ENCODE measurements at regions not wholly inside any gene's neighbourhood (a gene's known extent, or its start where the extent isn't known, plus 50 kb on each side); places are given as distances from the start of the nearest gene placed in this dataset.

DNA sequence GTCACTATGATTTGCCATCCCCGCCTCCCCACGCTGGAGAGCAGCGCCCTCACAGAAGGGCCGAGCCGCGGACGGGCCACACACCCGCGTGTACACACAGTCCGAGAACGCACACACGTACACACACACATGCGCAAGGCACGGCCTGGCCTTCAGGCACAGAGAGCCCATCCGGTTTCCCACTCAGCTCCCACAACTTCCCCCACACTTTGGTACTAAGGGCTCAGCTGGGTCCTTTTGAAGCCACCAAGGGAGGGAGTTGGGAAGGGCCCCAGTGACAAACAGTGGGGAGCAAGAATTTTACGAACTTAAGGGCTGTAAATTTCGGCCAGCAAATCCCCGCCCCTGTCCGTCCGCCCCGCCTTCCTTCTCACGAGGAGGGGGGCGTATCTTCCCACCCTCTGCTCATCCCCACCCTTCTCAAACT, 133.3 kb upstream of the HAND1 start:
- FAIRE-seq: peak; percentile 72
- TF ChIP-seq POLR2A (IDR thresholded peaks at IDR 0.05; ENCODE audit: low read depth, low read length) (no peak), PAX5 (IDR thresholded peaks at IDR 0.05; ENCODE audit: insufficient read depth, low read length, severe bottlenecking) (no peak), SPI1 (IDR thresholded peaks at IDR 0.05; ENCODE audit: low read depth, low read length) (no peak), POU2F2 (IDR thresholded peaks at IDR 0.05; ENCODE audit: low read depth, low read length) (no peak), TAF1 (IDR thresholded peaks at IDR 0.05; ENCODE audit: low read depth, low read length) (no peak)
- no peak for DNase-seq (ENCODE audit: insufficient read length, low spot score)

GRCh38 chr5:154610321-154611154, 132.5 kb upstream of the HAND1 start:
- peak; percentile 92 for FAIRE-seq
- peak; percentile 95 for DNase-seq (ENCODE audit: insufficient read length, low spot score)
- no peak for TF ChIP-seq POU2F2 (IDR thresholded peaks at IDR 0.05; ENCODE audit: low read depth, low read length)
- no peak for TF ChIP-seq PAX5 (IDR thresholded peaks at IDR 0.05; ENCODE audit: insufficient read depth, low read length, severe bottlenecking)
- no peak for TF ChIP-seq POLR2AphosphoS5 (IDR thresholded peaks at IDR 0.05; ENCODE audit: low read depth, low read length)
- no peak for TF ChIP-seq POLR2A (IDR thresholded peaks at IDR 0.05; ENCODE audit: low read depth, low read length)
- TF ChIP-seq TAF1 (IDR thresholded peaks at IDR 0.05; ENCODE audit: low read depth, low read length): no peak
- TF ChIP-seq SPI1 (IDR thresholded peaks at IDR 0.05; ENCODE audit: low read depth, low read length): no peak

DNA sequence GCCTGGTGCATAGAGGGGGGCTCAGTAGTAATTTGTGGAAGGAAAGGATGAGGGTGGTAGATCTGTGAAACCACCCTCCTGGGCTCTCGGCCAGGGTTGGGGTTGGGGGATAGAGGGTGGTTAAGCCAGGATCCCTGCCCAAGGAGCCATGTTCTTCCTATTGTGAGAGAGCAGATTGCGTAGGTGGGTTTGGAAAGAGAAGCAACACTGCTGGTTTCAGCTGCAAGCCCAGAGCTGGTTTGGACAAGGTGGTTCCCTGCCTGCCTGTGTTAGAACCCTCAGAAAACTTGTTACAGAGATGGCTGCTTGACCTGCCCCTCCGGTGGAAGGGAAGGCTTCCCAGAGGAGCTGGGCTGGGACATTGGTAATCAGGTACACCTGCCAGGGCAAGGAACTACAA, 131.2 kb upstream of the HAND1 start:
- DNase-seq (ENCODE audit: insufficient read length, low spot score) (no peak), FAIRE-seq (peak; percentile 28)
- TF ChIP-seq POLR2AphosphoS5 (IDR thresholded peaks at IDR 0.05; ENCODE audit: low read depth, low read length): no peak
- TF ChIP-seq PAX5 (IDR thresholded peaks at IDR 0.05; ENCODE audit: insufficient read depth, low read length, severe bottlenecking): no peak
- no peak for TF ChIP-seq POLR2A (IDR thresholded peaks at IDR 0.05; ENCODE audit: low read depth, low read length)
- no peak for TF ChIP-seq TAF1 (IDR thresholded peaks at IDR 0.05; ENCODE audit: low read depth, low read length)
- no peak for TF ChIP-seq SPI1 (IDR thresholded peaks at IDR 0.05; ENCODE audit: low read depth, low read length)
- TF ChIP-seq POU2F2 (IDR thresholded peaks at IDR 0.05; ENCODE audit: low read depth, low read length): no peak

DNA sequence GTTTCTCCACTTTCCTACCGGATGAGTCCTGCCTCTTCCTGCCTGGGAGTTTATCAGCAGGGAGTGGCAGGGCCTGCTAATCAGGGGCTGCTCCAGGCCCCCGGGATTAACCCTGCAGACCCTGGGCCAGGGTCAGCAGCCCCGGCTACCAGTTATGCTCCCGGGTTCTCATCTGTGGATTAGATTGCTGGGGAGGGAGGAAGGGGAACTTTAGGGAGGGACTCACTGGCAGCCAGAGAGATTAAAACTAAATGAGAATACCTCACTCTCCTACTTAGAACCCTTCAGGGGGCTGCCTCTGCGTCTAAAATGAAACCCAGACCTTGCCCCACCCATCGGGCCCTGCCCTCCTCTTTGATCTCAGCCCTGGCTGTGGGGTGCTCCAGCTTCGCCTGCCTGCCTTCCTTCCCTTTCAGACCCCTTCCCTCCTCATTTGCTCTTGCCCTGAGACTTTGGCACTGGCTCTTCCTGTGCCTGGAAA, 130.5 kb upstream of the HAND1 start:
- DNase-seq (ENCODE audit: insufficient read length, low spot score): no peak
- no peak for FAIRE-seq
- TF ChIP-seq TAF1 (IDR thresholded peaks at IDR 0.05; ENCODE audit: low read depth, low read length): no peak
- no peak for TF ChIP-seq SPI1 (IDR thresholded peaks at IDR 0.05; ENCODE audit: low read depth, low read length)
- no peak for TF ChIP-seq PAX5 (IDR thresholded peaks at IDR 0.05; ENCODE audit: insufficient read depth, low read length, severe bottlenecking)
- TF ChIP-seq POU2F2 (IDR thresholded peaks at IDR 0.05; ENCODE audit: low read depth, low read length): no peak
- no peak for TF ChIP-seq POLR2AphosphoS5 (IDR thresholded peaks at IDR 0.05; ENCODE audit: low read depth, low read length)
- no peak for TF ChIP-seq POLR2A (IDR thresholded peaks at IDR 0.05; ENCODE audit: low read depth, low read length)

- DNase-seq (ENCODE audit: insufficient read length, low spot score) (no peak), FAIRE-seq (no peak)
- TF ChIP-seq PAX5 (IDR thresholded peaks at IDR 0.05; ENCODE audit: insufficient read depth, low read length, severe bottlenecking) (no peak), TAF1 (IDR thresholded peaks at IDR 0.05; ENCODE audit: low read depth, low read length) (no peak), POLR2A (IDR thresholded peaks at IDR 0.05; ENCODE audit: low read depth, low read length) (no peak), POLR2AphosphoS5 (IDR thresholded peaks at IDR 0.05; ENCODE audit: low read depth, low read length) (no peak), SPI1 (IDR thresholded peaks at IDR 0.05; ENCODE audit: low read depth, low read length) (no peak), POU2F2 (IDR thresholded peaks at IDR 0.05; ENCODE audit: low read depth, low read length) (no peak)
Measured at GRCh38 chr5:154607746-154608145, 129.7 kb upstream of the HAND1 start.

- DNase-seq (ENCODE audit: insufficient read length, low spot score): no peak
- FAIRE-seq: no peak
- TF ChIP-seq POU2F2 (IDR thresholded peaks at IDR 0.05; ENCODE audit: low read depth, low read length) (no peak), PAX5 (IDR thresholded peaks at IDR 0.05; ENCODE audit: insufficient read depth, low read length, severe bottlenecking) (no peak), POLR2A (IDR thresholded peaks at IDR 0.05; ENCODE audit: low read depth, low read length) (no peak), TAF1 (IDR thresholded peaks at IDR 0.05; ENCODE audit: low read depth, low read length) (no peak), POLR2AphosphoS5 (IDR thresholded peaks at IDR 0.05; ENCODE audit: low read depth, low read length) (no peak), SPI1 (IDR thresholded peaks at IDR 0.05; ENCODE audit: low read depth, low read length) (no peak)
Measured at GRCh38 chr5:154606246-154606645, 128.2 kb upstream of the HAND1 start.

GRCh38 chr5:154603953-154604679, 126.1 kb upstream of the HAND1 start:
- FAIRE-seq (no peak), DNase-seq (ENCODE audit: insufficient read length, low spot score) (no peak)
- TF ChIP-seq POLR2AphosphoS5 (IDR thresholded peaks at IDR 0.05; ENCODE audit: low read depth, low read length): no peak
- no peak for TF ChIP-seq POU2F2 (IDR thresholded peaks at IDR 0.05; ENCODE audit: low read depth, low read length)
- no peak for TF ChIP-seq PAX5 (IDR thresholded peaks at IDR 0.05; ENCODE audit: insufficient read depth, low read length, severe bottlenecking)
- no peak for TF ChIP-seq SPI1 (IDR thresholded peaks at IDR 0.05; ENCODE audit: low read depth, low read length)
- no peak for TF ChIP-seq POLR2A (IDR thresholded peaks at IDR 0.05; ENCODE audit: low read depth, low read length)
- no peak for TF ChIP-seq TAF1 (IDR thresholded peaks at IDR 0.05; ENCODE audit: low read depth, low read length)

GRCh38 chr5:154603485-154603884, 125.5 kb upstream of the HAND1 start:
- DNase-seq (ENCODE audit: insufficient read length, low spot score): no peak
- no peak for FAIRE-seq
- TF ChIP-seq POLR2A (IDR thresholded peaks at IDR 0.05; ENCODE audit: low read depth, low read length) (no peak), SPI1 (IDR thresholded peaks at IDR 0.05; ENCODE audit: low read depth, low read length) (no peak), POU2F2 (IDR thresholded peaks at IDR 0.05; ENCODE audit: low read depth, low read length) (no peak), POLR2AphosphoS5 (IDR thresholded peaks at IDR 0.05; ENCODE audit: low read depth, low read length) (no peak), TAF1 (IDR thresholded peaks at IDR 0.05; ENCODE audit: low read depth, low read length) (no peak), PAX5 (IDR thresholded peaks at IDR 0.05; ENCODE audit: insufficient read depth, low read length, severe bottlenecking) (no peak)

- FAIRE-seq: no peak
- no peak for DNase-seq (ENCODE audit: insufficient read length, low spot score)
- TF ChIP-seq PAX5 (IDR thresholded peaks at IDR 0.05; ENCODE audit: insufficient read depth, low read length, severe bottlenecking) (no peak), SPI1 (IDR thresholded peaks at IDR 0.05; ENCODE audit: low read depth, low read length) (no peak), TAF1 (IDR thresholded peaks at IDR 0.05; ENCODE audit: low read depth, low read length) (no peak), POLR2AphosphoS5 (IDR thresholded peaks at IDR 0.05; ENCODE audit: low read depth, low read length) (no peak), POLR2A (IDR thresholded peaks at IDR 0.05; ENCODE audit: low read depth, low read length) (no peak), POU2F2 (IDR thresholded peaks at IDR 0.05; ENCODE audit: low read depth, low read length) (no peak)
Measured at GRCh38 chr5:154603011-154603410, 125.0 kb upstream of the HAND1 start.
